Neural progenitor cell (in vitro differentiated cells): ENCODE measurements at regions not wholly inside any gene's neighbourhood (a gene's known extent, or its start where the extent isn't known, plus 50 kb on each side); places are given as distances from the start of the nearest gene placed in this dataset.

ENCODE experiments used
- DNase-seq: peaks from one replicate; pipeline ENCODE4 v3.0.0-alpha.2; 2016; ENCODE audit warnings: low spot score
- H2AFZ ChIP-seq: fragments of 200-600 bp; sonication (generic); replicated peaks from 2 replicates; pipeline ENCODE4 v1.6.1; 2016; ENCODE audit warnings: antibody characterized with exemption
- H3F3A ChIP-seq: fragments of 200-600 bp; sonication (generic); 2 replicates; pipeline ENCODE4 v1.6.1; 2016; ENCODE audit warnings: antibody characterized with exemption, low read depth
- H3K27ac ChIP-seq: fragments of 200-600 bp; sonication (generic); 2 replicates; pipeline ENCODE4 v1.5.1; 2016; ENCODE audit warnings: mild to moderate bottlenecking
- H3K27me3 ChIP-seq: fragments of 200-600 bp; sonication (generic); 2 replicates; pipeline ENCODE4 v1.6.1; 2016; ENCODE audit warnings: mild to moderate bottlenecking, moderate library complexity
- H3K36me3 ChIP-seq: fragments of 200-600 bp; sonication (generic); 2 replicates; pipeline ENCODE4 v1.5.1; 2016
- H3K4me1 ChIP-seq: fragments of 200-600 bp; sonication (generic); 2 replicates; pipeline ENCODE4 v1.6.1; 2016; ENCODE audit warnings: mixed run types
- H3K4me2 ChIP-seq: fragments of 200-600 bp; sonication (generic); 2 replicates; pipeline ENCODE4 v1.6.1; 2016
- H3K4me3 ChIP-seq: fragments of 200-600 bp; sonication (generic); 2 replicates; pipeline ENCODE4 v1.5.1; 2016
- H3K79me2 ChIP-seq: fragments of 200-600 bp; sonication (generic); 2 replicates; pipeline ENCODE4 v1.6.1; 2016; ENCODE audit warnings: low read depth
- H3K9ac ChIP-seq: fragments of 200-600 bp; sonication (generic); 2 replicates; pipeline ENCODE4 v1.6.1; 2016
- H3K9me3 ChIP-seq: fragments of 200-600 bp; sonication (generic); 2 replicates; pipeline ENCODE4 v1.5.1; 2016; ENCODE audit warnings: low read depth
- H4K20me1 ChIP-seq: fragments of 200-600 bp; sonication (generic); 2 replicates; pipeline ENCODE4 v1.6.1; 2016; ENCODE audit warnings: low read depth
- H3K27ac Mint-ChIP-seq: 3 replicates; pipeline ENCODE4 v1.8.0; 2021; ENCODE audit warnings: mixed read lengths
- H3K27me3 Mint-ChIP-seq: 2 replicates; pipeline ENCODE4 v1.8.0; 2022; ENCODE audit warnings: low read depth, mild to moderate bottlenecking, inconsistent platforms, moderate library complexity, mixed read lengths; ENCODE audit not compliant: insufficient read depth
- H3K36me3 Mint-ChIP-seq: 3 replicates; pipeline ENCODE4 v1.8.0; 2021; ENCODE audit warnings: mixed read lengths
- H3K4me1 Mint-ChIP-seq: 3 replicates; pipeline ENCODE4 v1.8.0; 2021; ENCODE audit warnings: mixed read lengths
- H3K4me3 Mint-ChIP-seq: 3 replicates; pipeline ENCODE4 v1.8.0; 2021; ENCODE audit warnings: mild to moderate bottlenecking, moderate library complexity, mixed read lengths
- H3K9me3 Mint-ChIP-seq: 3 replicates; pipeline ENCODE4 v1.8.0; 2020; ENCODE audit warnings: mixed read lengths
- EZH2 ChIP-seq: fragments of 200-600 bp; sonication (generic); IDR thresholded peaks from 2 replicates; pipeline ENCODE4 v1.6.1; 2017; ENCODE audit warnings: antibody characterized with exemption, mild to moderate bottlenecking, moderate library complexity
- EZH2phosphoT487 ChIP-seq: fragments of 200-600 bp; sonication (generic); IDR thresholded peaks from 2 replicates; pipeline ENCODE4 v1.6.1; 2017; ENCODE audit warnings: antibody characterized with exemption
- TF ChIP-seq, protein P1 (sequence below): fragments of 200-600 bp; sonication (generic); IDR thresholded peaks from 2 replicates; pipeline ENCODE4 v1.5.1; 2017; ENCODE audit warnings: antibody characterized with exemption, mild to moderate bottlenecking

DNA sequence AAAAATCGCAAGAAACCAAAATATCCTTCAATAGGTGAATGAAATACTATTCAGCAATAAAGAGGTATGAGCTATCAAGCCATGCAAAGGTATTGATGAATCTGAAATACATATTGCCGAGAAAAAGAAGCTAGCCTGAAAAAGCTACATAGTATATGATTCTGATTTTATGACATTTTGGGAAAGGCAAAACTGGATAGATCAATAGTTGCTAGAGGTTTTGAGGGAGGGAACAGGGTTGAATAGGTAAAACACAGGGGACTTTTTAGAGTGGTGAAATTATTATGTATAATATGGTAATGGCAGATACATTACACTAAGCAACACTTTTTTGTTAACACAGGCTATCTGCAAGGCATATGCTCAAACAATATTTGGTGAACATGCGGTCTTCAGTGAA is 327.6 kb upstream of the ADAMTSL1 start:
- no peak overlapping the region for H3K4me2 ChIP-seq
- H2AFZ ChIP-seq: no peak overlapping the region
- H3K4me3 ChIP-seq: no peak overlapping the region
- H3K27ac Mint-ChIP-seq: no peak overlapping the region
- H3K4me3 Mint-ChIP-seq: no peak overlapping the region
- H3K9ac ChIP-seq: no peak overlapping the region
- no peaks in the 10 kb centered on the region for H3F3A ChIP-seq
- no peak for TF ChIP-seq EZH2
- H3K36me3 ChIP-seq: no peaks in the 10 kb centered on the region
- no peaks in the 10 kb centered on the region for H3K36me3 Mint-ChIP-seq
- H3K79me2 ChIP-seq: no peaks in the 10 kb centered on the region
- H3K27me3 ChIP-seq: no peaks in the 10 kb centered on the region
- no peaks in the 10 kb centered on the region for H4K20me1 ChIP-seq
- H3K27me3 Mint-ChIP-seq: no peaks in the 10 kb centered on the region
- H3K27ac ChIP-seq: no peak overlapping the region
- DNase-seq: no peak
- peaks cover 26% of the 10 kb centered on the region for H3K4me1 Mint-ChIP-seq
- H3K9me3 ChIP-seq: no peaks in the 10 kb centered on the region
- H3K4me1 ChIP-seq: no peaks in the 10 kb centered on the region
- no peaks in the 10 kb centered on the region for H3K9me3 Mint-ChIP-seq

DNA sequence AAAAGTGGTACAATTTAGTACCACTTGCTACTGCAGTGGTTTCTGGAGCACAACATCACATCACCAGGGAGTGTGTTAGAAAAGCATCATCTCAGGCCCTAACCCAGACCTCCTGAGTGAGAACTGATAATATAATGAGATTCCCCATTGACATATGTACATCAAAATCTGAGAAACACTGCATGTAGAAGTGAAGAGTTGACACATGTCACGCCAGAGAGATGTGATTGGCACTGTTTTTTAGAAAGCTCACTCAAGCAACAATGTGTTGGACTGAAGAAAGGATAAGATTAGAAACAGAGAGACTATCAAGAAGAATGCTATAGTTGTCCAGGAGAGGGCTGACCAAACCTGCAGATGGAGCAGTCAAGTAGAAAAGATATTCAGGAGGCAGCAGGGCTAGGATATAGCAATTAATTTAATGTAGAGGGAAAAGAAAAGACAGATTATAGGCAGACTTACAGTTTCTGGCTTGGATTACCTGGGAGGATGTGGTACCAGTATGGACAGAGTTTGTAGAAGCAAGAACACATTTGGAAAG is 324.4 kb upstream of the ADAMTSL1 start:
- H3K27me3 Mint-ChIP-seq: no peaks in the 10 kb centered on the region
- Histone ChIP-seq H3K9ac (no peak overlapping the region), H3K36me3 (no peaks in the 10 kb centered on the region), H3F3A (no peaks in the 10 kb centered on the region), H3K27me3 (no peaks in the 10 kb centered on the region), H3K27ac (no peak overlapping the region), H4K20me1 (no peaks in the 10 kb centered on the region), H3K4me3 (no peak overlapping the region), H3K79me2 (no peaks in the 10 kb centered on the region), H3K9me3 (no peaks in the 10 kb centered on the region), H3K4me2 (no peak overlapping the region), H2AFZ (no peak overlapping the region), H3K4me1 (no peaks in the 10 kb centered on the region)
- H3K4me1 Mint-ChIP-seq: peaks cover 4% of the 10 kb centered on the region
- no peaks in the 10 kb centered on the region for H3K9me3 Mint-ChIP-seq
- TF ChIP-seq EZH2 (no peak), EZH2phosphoT487 (no peak)
- TF ChIP-seq, protein P1, sequence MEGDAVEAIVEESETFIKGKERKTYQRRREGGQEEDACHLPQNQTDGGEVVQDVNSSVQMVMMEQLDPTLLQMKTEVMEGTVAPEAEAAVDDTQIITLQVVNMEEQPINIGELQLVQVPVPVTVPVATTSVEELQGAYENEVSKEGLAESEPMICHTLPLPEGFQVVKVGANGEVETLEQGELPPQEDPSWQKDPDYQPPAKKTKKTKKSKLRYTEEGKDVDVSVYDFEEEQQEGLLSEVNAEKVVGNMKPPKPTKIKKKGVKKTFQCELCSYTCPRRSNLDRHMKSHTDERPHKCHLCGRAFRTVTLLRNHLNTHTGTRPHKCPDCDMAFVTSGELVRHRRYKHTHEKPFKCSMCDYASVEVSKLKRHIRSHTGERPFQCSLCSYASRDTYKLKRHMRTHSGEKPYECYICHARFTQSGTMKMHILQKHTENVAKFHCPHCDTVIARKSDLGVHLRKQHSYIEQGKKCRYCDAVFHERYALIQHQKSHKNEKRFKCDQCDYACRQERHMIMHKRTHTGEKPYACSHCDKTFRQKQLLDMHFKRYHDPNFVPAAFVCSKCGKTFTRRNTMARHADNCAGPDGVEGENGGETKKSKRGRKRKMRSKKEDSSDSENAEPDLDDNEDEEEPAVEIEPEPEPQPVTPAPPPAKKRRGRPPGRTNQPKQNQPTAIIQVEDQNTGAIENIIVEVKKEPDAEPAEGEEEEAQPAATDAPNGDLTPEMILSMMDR: no peak
- DNase-seq: no peak
- H3K36me3 Mint-ChIP-seq: no peaks in the 10 kb centered on the region
- no peak overlapping the region for H3K4me3 Mint-ChIP-seq
- H3K27ac Mint-ChIP-seq: no peak overlapping the region

DNA sequence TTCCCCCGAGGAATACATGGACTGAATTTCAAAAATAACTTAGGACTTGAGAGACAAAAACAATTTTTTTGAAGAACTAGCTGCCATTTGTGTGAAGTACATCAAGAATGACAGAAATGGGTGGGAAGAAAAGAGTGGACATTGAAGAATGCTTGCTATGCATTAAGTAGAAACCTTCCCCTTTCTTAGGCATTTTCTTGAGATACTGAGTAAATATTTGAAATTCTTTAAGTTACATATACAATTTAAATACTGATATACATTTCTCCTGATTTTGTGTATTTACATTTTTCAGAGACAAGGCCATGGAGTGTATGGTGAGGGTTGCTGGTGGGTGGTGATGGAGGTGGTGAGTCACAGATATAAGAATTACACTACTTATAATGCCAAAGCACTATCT is 319.3 kb upstream of the ADAMTSL1 start:
- Histone ChIP-seq H4K20me1 (no peaks in the 10 kb centered on the region), H3K4me2 (no peak overlapping the region), H3K9me3 (no peaks in the 10 kb centered on the region), H2AFZ (no peak overlapping the region), H3K4me3 (no peak overlapping the region), H3K36me3 (no peaks in the 10 kb centered on the region), H3K27me3 (no peaks in the 10 kb centered on the region), H3K9ac (no peak overlapping the region), H3K79me2 (no peaks in the 10 kb centered on the region), H3K27ac (no peak overlapping the region), H3K4me1 (no peaks in the 10 kb centered on the region), H3F3A (no peaks in the 10 kb centered on the region)
- Mint-ChIP-seq H3K4me1 (no peaks in the 10 kb centered on the region), H3K27me3 (no peaks in the 10 kb centered on the region), H3K4me3 (no peak overlapping the region), H3K27ac (no peak overlapping the region), H3K9me3 (no peaks in the 10 kb centered on the region), H3K36me3 (no peaks in the 10 kb centered on the region)
- no peak for TF ChIP-seq EZH2phosphoT487
- TF ChIP-seq, protein P1: no peak
- TF ChIP-seq EZH2: no peak
- no peak for DNase-seq

DNA sequence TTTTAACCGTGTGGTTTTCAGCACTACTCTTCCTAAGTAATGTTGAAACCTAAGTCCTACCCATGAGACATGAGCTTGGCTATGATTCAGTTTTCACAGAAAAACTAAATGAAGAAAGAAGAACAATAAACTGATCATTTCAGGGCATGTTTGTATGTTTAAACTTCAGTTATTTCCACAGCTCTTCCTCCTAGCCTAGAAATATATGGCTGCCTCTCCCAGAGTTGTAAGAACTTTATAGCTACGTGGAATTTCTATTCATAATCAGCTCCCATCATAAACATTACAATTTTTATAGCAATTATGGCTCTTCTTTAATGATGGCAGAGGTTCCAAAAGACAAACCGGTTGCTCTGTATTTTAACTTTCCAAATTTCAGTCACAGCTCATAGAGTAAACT is 314.7 kb upstream of the ADAMTSL1 start:
- H3K9me3 Mint-ChIP-seq: no peaks in the 10 kb centered on the region
- Histone ChIP-seq H3K4me3 (no peak overlapping the region), H3K36me3 (no peaks in the 10 kb centered on the region), H3K27me3 (no peaks in the 10 kb centered on the region), H3K79me2 (no peaks in the 10 kb centered on the region), H4K20me1 (no peaks in the 10 kb centered on the region), H3K27ac (no peak overlapping the region), H3K4me2 (no peak overlapping the region), H3F3A (no peaks in the 10 kb centered on the region), H3K9me3 (no peaks in the 10 kb centered on the region), H3K4me1 (no peaks in the 10 kb centered on the region), H2AFZ (no peak overlapping the region), H3K9ac (no peak overlapping the region)
- H3K27ac Mint-ChIP-seq: no peak overlapping the region
- TF ChIP-seq, protein P1: no peak
- TF ChIP-seq EZH2 (no peak), EZH2phosphoT487 (no peak)
- no peaks in the 10 kb centered on the region for H3K36me3 Mint-ChIP-seq
- peaks cover 2% of the 10 kb centered on the region for H3K27me3 Mint-ChIP-seq
- no peak for DNase-seq
- H3K4me1 Mint-ChIP-seq: no peaks in the 10 kb centered on the region
- no peak overlapping the region for H3K4me3 Mint-ChIP-seq
